H1 (cell line): ENCODE measurements at regions not wholly inside any gene's neighbourhood (a gene's known extent, or its start where the extent isn't known, plus 50 kb on each side); places are given as distances from the start of the nearest gene placed in this dataset.
A peak's percentile ranks its signal among the peaks of the same experiment; 100 is the strongest.

Experiments used
- CTCF ChIA-PET: fragments of 300-600 bp; sonication (Branson Sonifier 250); formaldehyde crosslinking; loops from one replicate; lab custom pipeline; 2021; ENCODE audit not compliant: partially characterized antibody; lab: Charles Lee
- POLR2A ChIA-PET: fragments of 300-600 bp; sonication (Branson Sonifier 250); formaldehyde crosslinking; loops from one replicate; lab custom pipeline; 2021; ENCODE audit warnings: inconsistent platforms; ENCODE audit not compliant: partially characterized antibody; lab: Charles Lee
- DNase-seq, 2 experiments: peaks; one replicate each; pipeline versions ENCODE4 v3.0.0 to v3.0.0-alpha.2; 2010 to 2022; ENCODE audit warnings: low spot score in 2 of 2, low read depth in 1 of 2, mixed read lengths in 1 of 2
- FAIRE-seq: peaks from 2 replicates; lab custom pipeline; 2011; peaks lifted over from hg19 to GRCh38; lab: Jason Lieb, UNC
- H2AFZ ChIP-seq: 2 replicates; pipeline ENCODE4 v1.8.1; 2012; ENCODE audit warnings: low read length, inconsistent platforms
- H2AK5ac ChIP-seq: 2 replicates; pipeline ENCODE4 v1.6.1; 2013; ENCODE audit warnings: low read depth, low read length
- H2BK120ac ChIP-seq: replicated peaks from 2 replicates; pipeline ENCODE3; 2013; ENCODE audit warnings: low read depth, low read length, inconsistent platforms
- H2BK12ac ChIP-seq: 2 replicates; pipeline ENCODE4 v1.6.1; 2013; ENCODE audit warnings: low read depth, low read length
- H2BK15ac ChIP-seq: 2 replicates; pipeline ENCODE4 v1.6.1; 2013; ENCODE audit warnings: low read length
- H2BK20ac ChIP-seq: 2 replicates; pipeline ENCODE4 v1.6.1; 2013; ENCODE audit warnings: low read length
- H2BK5ac ChIP-seq: 2 replicates; pipeline ENCODE4 v1.6.1; 2013; ENCODE audit warnings: low read depth, low read length
- H3K14ac ChIP-seq: 2 replicates; pipeline ENCODE4 v1.6.1; 2013; ENCODE audit warnings: inconsistent platforms; ENCODE audit not compliant: insufficient read length
- H3K18ac ChIP-seq: 2 replicates; pipeline ENCODE4 v1.6.1; 2013; ENCODE audit warnings: low read length; ENCODE audit errors: extremely low read depth
- H3K23ac ChIP-seq: 2 replicates; pipeline ENCODE4 v1.6.1; 2013; ENCODE audit warnings: inconsistent platforms; ENCODE audit not compliant: insufficient read length
- H3K23me2 ChIP-seq: 2 replicates; pipeline ENCODE4 v1.6.1; 2013; ENCODE audit warnings: low read depth, low read length
- H3K27ac ChIP-seq: 2 replicates; pipeline ENCODE4 v1.6.1; 2011; ENCODE audit warnings: low read depth, low read length, inconsistent platforms
- H3K27me3 ChIP-seq, 4 experiments: replicated peaks in 1 of 4; 1 replicate in 1 of 4; 2 replicates in 3 of 4; pipeline versions ENCODE4 v1.6.1 to v1.8.1; 2011 to 2013; ENCODE audit warnings: low read length in 3 of 4, mild to moderate bottlenecking in 3 of 4, inconsistent platforms in 2 of 4, mixed read lengths in 2 of 4, moderate library complexity in 1 of 4; ENCODE audit not compliant: control insufficient read depth in 3 of 4, insufficient read depth in 3 of 4; ENCODE audit errors: extremely low read depth in 1 of 4
- H3K36me3 ChIP-seq, 4 experiments: 2 replicates each; pipeline versions ENCODE4 v1.6.1 to v1.8.1; 2011 to 2013; ENCODE audit warnings: mild to moderate bottlenecking in 4 of 4, low read length in 3 of 4, moderate library complexity in 2 of 4, control low read depth in 1 of 4, inconsistent platforms in 1 of 4; ENCODE audit not compliant: insufficient read depth in 4 of 4, control insufficient read depth in 2 of 4
- H3K4ac ChIP-seq: replicated peaks from 2 replicates; pipeline ENCODE3; 2013; ENCODE audit warnings: low read length, low read depth, mixed read lengths, inconsistent platforms; ENCODE audit not compliant: insufficient read length
- H3K4me1 ChIP-seq, 4 experiments: replicated peaks in 1 of 4; 1 replicate in 1 of 4; 2 replicates in 3 of 4; pipeline versions ENCODE4 v1.6.1 to v1.8.1; 2011 to 2013; ENCODE audit warnings: low read length in 3 of 4, inconsistent platforms in 2 of 4, mixed read lengths in 1 of 4; ENCODE audit not compliant: insufficient read depth in 4 of 4, control insufficient read depth in 3 of 4
- H3K4me2 ChIP-seq, 2 experiments: 2 replicates each; pipeline versions ENCODE4 v1.6.1 to v1.8.1; 2011 to 2013; ENCODE audit warnings: low read depth in 2 of 2, low read length in 2 of 2, control low read depth in 1 of 2, inconsistent platforms in 1 of 2, mild to moderate bottlenecking in 1 of 2; ENCODE audit not compliant: insufficient read depth in 1 of 2
- H3K4me3 ChIP-seq, 4 experiments: fragments of 200-600, 300-600 bp in 1 of 4; sonication (generic), shearing (Covaris generic), sonication (Bioruptor Twin) in 1 of 4; 2 replicates each; pipeline versions ENCODE4 v1.5.1 to v1.8.1; 2011 to 2016; ENCODE audit warnings: low read length in 4 of 4, low read depth in 3 of 4, control low read depth in 2 of 4, inconsistent platforms in 2 of 4, mild to moderate bottlenecking in 2 of 4, mixed read lengths in 1 of 4, moderate library complexity in 1 of 4; ENCODE audit not compliant: insufficient read depth in 2 of 4; ENCODE audit errors: extremely low read depth in 1 of 4
- H3K56ac ChIP-seq: replicated peaks from 2 replicates; pipeline ENCODE3; 2013; ENCODE audit warnings: low read depth, mild to moderate bottlenecking, mixed read lengths, low read length, inconsistent platforms; ENCODE audit not compliant: insufficient read length
- H3K79me1 ChIP-seq: 2 replicates; pipeline ENCODE4 v1.6.1; 2013; ENCODE audit warnings: low read depth, low read length, control low read depth
- H3K79me2 ChIP-seq, 2 experiments: 2 replicates each; pipeline versions ENCODE4 v1.6.1 to v1.8.1; 2012 to 2013; ENCODE audit warnings: low read length in 2 of 2, mild to moderate bottlenecking in 2 of 2, inconsistent platforms in 1 of 2; ENCODE audit not compliant: insufficient read depth in 2 of 2, control insufficient read depth in 1 of 2
- H3K9ac ChIP-seq, 4 experiments: replicated peaks in 1 of 4; 1 replicate in 1 of 4; 2 replicates in 3 of 4; pipeline versions ENCODE4 v1.6.1 to v1.8.1; 2011 to 2013; ENCODE audit warnings: low read depth in 3 of 4, low read length in 3 of 4, control low read depth in 2 of 4, mild to moderate bottlenecking in 2 of 4, moderate library complexity in 2 of 4, inconsistent platforms in 1 of 4; ENCODE audit errors: extremely low read depth in 1 of 4
- H3K9me3 ChIP-seq, 2 experiments: 2 replicates each; pipeline versions ENCODE4 v1.6.1 to v1.8.1; 2012 to 2013; ENCODE audit warnings: mild to moderate bottlenecking in 2 of 2, moderate library complexity in 2 of 2, control low read depth in 1 of 2, inconsistent platforms in 1 of 2, low read depth in 1 of 2, low read length in 1 of 2, mixed read lengths in 1 of 2; ENCODE audit not compliant: insufficient read depth in 2 of 2
- H4K20me1 ChIP-seq, 2 experiments: replicated peaks in 1 of 2; 2 replicates each; pipeline versions ENCODE3 to v1.8.1; 2011 to 2013; ENCODE audit warnings: inconsistent platforms in 2 of 2, low read length in 2 of 2, mild to moderate bottlenecking in 1 of 2; ENCODE audit not compliant: insufficient read depth in 2 of 2, control insufficient read depth in 1 of 2
- H4K5ac ChIP-seq: 2 replicates; pipeline ENCODE4 v1.6.1; 2013; ENCODE audit warnings: low read length, low read depth, mixed read lengths, inconsistent platforms; ENCODE audit not compliant: insufficient read length
- H4K8ac ChIP-seq: 2 replicates; pipeline ENCODE4 v1.8.0; 2013; ENCODE audit warnings: mild to moderate bottlenecking, moderate library complexity, low read length, inconsistent platforms; ENCODE audit not compliant: insufficient read depth; ENCODE audit errors: extremely low read depth
- H4K91ac ChIP-seq: replicated peaks from 2 replicates; pipeline ENCODE3; 2013; ENCODE audit warnings: low read length, mixed read lengths, inconsistent platforms; ENCODE audit not compliant: insufficient read length
- SIRT6 ChIP-seq: IDR thresholded peaks from one replicate; pipeline ENCODE4 v1.7.1; 2012; ENCODE audit warnings: low read length, inconsistent platforms
- SRF ChIP-seq: IDR thresholded peaks from 2 replicates; pipeline ENCODE4 v1.6.1; 2011; ENCODE audit warnings: mild to moderate bottlenecking, low read depth, low read length, moderate library complexity
- WGBS, 2 experiments: shearing (Covaris generic) in 1 of 2; methylation state at CpG; one replicate each; pipeline versions ENCODE4 v1.1.6 to v1.1.7; 2013 to 2015; ENCODE audit warnings: low lambda C conversion rate in 2 of 2, mixed read lengths in 2 of 2, inconsistent platforms in 1 of 2, low coverage in 1 of 2, missing lambda C conversion rate in 1 of 2; ENCODE audit not compliant: insufficient replicate concordance in 2 of 2, insufficient coverage in 1 of 2, insufficient read length in 1 of 2; ENCODE audit errors: extremely low coverage in 1 of 2, missing lambda C conversion rate in 1 of 2; 5-methylcytosine and 5-hydroxymethylcytosine counted together

DNA sequence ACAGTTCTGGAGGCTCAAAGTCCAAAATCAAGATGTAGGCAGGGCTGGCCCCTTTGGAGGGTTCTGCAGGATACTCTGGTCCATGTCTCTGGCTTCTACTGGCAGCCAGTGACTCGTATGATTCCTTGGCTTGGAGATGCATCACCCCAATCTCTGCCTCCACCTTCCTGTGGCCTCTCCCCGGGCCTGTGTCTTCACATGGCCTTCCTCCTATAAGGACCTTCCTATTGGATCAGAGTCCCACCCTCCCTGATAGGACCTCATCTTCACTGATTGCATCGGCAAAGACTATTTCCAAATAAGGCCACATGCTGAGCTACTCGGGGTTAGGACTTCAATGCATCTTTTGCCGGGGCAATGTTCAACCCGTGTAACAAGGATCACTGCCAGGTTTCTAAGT is 509.0 kb downstream of the CD83 start:
- peak overlapping the region; percentile 26; the same call in 1 of the 2 replicates for H3K27ac ChIP-seq
- DNase-seq (no peak), FAIRE-seq (no peak)
- H2BK120ac ChIP-seq = no peak overlapping the region
- H3K56ac ChIP-seq = no peak overlapping the region
- H4K5ac ChIP-seq = no peak overlapping the region
- no peaks in the 10 kb centered on the region for H3K36me3 ChIP-seq
- no peak overlapping the region for H2AFZ ChIP-seq
- no peaks in the 10 kb centered on the region for H3K79me1 ChIP-seq
- H3K23me2 ChIP-seq = no peaks in the 10 kb centered on the region; the same call in 1 of the 2 replicates
- H2BK5ac ChIP-seq = no peak overlapping the region; the same call in none of the 2 replicates
- H3K4ac ChIP-seq = no peak overlapping the region
- 90% methylated on average over 6 of the region's 6 CpGs; no CpG with 5 or more reads in 1 of the 2 experiments for WGBS, 2 experiments
- H3K79me2 ChIP-seq = no peaks in the 10 kb centered on the region
- H3K27me3 ChIP-seq = no peaks in the 10 kb centered on the region
- no peak overlapping the region for H3K23ac ChIP-seq
- no peak overlapping the region for H3K4me3 ChIP-seq
- no peak overlapping the region; the same call in 1 of the 2 replicates for H2BK20ac ChIP-seq
- H2AK5ac ChIP-seq = peak overlapping the region; percentile 29; the same call in 1 of the 2 replicates
- no peaks in the 10 kb centered on the region for H4K20me1 ChIP-seq
- peak overlapping the region; percentile 50; the same call in 1 of the 2 replicates for H2BK12ac ChIP-seq
- peak overlapping the region; percentile 25 for H3K18ac ChIP-seq
- H3K4me2 ChIP-seq = no peak overlapping the region
- H3K4me1 ChIP-seq = peaks cover 3 to 22% (median 13%) of the 10 kb centered on the region in 4 experiments
- 0 out of 2 replicates have a peak overlapping the region, but pooled peaks have one; percentile 5 for H2BK15ac ChIP-seq
- H3K9ac ChIP-seq = no peak overlapping the region
- CTCF ChIA-PET = no interaction called here
- H3K9me3 ChIP-seq = no peaks in the 10 kb centered on the region; a peak in 1 of 4 replicates
- H4K8ac ChIP-seq = no peak overlapping the region
- POLR2A ChIA-PET = no interaction called here
- TF ChIP-seq SIRT6 (no peak), SRF (peak; percentile 42; the same call in 1 of the 2 replicates)
- peak overlapping the region; percentile 58 for H4K91ac ChIP-seq
- H3K14ac ChIP-seq = no peak overlapping the region
